Hepatocyte (in vitro differentiated cells): ENCODE measurements at regions not wholly inside any gene's neighbourhood (a gene's known extent, or its start where the extent isn't known, plus 50 kb on each side); places are given as distances from the start of the nearest gene placed in this dataset.
"Not testable (repeated sequence)": the region's sequence is repeated elsewhere in the genome, so short reads cannot be mapped to it uniquely, and the experiment has no call there.

ENCODE experiments used
- CTCF ChIP-seq: fragments of 200-600 bp; sonication (generic); IDR thresholded peaks from 2 replicates; pipeline ENCODE4 v1.5.1; 2016; ENCODE audit warnings: antibody characterized with exemption, mild to moderate bottlenecking; ENCODE audit not compliant: poor library complexity
- EZH2phosphoT487 ChIP-seq: fragments of 200-600 bp; sonication (generic); IDR thresholded peaks from one replicate; pipeline ENCODE4 v1.6.1; 2018; ENCODE audit warnings: antibody characterized with exemption, mild to moderate bottlenecking, low read depth, moderate library complexity; ENCODE audit not compliant: unreplicated experiment, severe bottlenecking

GRCh38 chr15:69928890-69929289, 168.8 kb downstream of the TLE3 start:
- TF ChIP-seq CTCF, EZH2phosphoT487: not testable (repeated sequence)
